ENCODE measurements at regions not wholly inside any gene's neighbourhood (a gene's known extent, or its start where the extent isn't known, plus 50 kb on each side); places are given as distances from the start of the nearest gene placed in this dataset.
A peak's percentile ranks its signal among the peaks of the same experiment; 100 is the strongest.

GRCh38 chr11:18878211-18878610 lies 61.0 kb downstream of the MRGPRX1 start:
- no peak for TF ChIP-seq CTCF (IDR thresholded peaks at IDR 0.05; ENCODE audit: low read depth, low read length, missing control alignments)
- no peak overlapping the region for H3K4me3 ChIP-seq (ENCODE audit: low read depth, low read length)
- DNase-seq (ENCODE audit: low read depth) = no peak

DNA sequence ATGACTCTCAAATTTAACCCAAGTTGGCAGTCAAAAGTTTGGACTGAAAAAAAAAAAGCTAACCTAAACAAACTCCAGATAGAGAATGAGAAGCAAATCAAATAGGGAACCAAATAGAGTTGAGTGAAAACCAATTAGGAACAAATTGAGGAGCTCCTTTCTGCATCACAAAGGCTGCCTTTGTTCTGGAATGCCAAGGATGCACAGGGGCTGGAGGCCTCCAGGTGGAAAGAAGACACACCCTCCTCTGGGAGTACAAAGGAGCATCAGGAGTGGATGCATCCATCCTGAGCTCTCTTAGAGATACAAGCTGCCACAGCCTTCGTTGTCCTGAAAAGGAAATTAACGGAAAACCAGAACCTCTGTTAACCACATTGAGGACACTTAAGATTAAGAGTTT lies 73.3 kb downstream of the MRGPRX1 start:
- H3K4me3 ChIP-seq (ENCODE audit: low read depth, low read length) = no peak overlapping the region
- TF ChIP-seq CTCF (IDR thresholded peaks at IDR 0.05; ENCODE audit: low read depth, low read length, missing control alignments) = no peak
- DNase-seq (ENCODE audit: low read depth) = no peak

DNA sequence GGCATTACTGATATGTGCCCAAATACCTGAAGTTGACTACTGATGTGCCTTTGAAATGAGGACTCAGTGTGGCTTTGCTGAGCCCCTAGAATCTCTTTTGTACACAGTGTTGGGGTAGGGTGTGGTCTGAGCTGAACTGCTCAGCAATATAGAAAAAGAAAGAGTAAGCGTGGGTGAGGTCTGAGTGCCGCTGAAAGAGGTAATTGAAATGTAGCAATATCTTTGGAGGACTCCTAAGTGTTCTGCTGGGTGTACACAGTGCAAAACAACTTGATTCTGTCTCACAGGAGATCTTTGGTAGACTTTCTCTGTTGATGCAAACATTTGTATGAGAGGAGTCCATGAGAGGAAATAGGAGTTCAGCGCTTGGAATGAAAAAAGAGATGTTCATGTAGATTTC lies 73.7 kb upstream of the PTPN5 start:
- no peak overlapping the region for H3K4me3 ChIP-seq (ENCODE audit: low read depth, low read length)
- no peak for DNase-seq (ENCODE audit: low read depth)
- no peak for TF ChIP-seq CTCF (IDR thresholded peaks at IDR 0.05; ENCODE audit: low read depth, low read length, missing control alignments)

DNA sequence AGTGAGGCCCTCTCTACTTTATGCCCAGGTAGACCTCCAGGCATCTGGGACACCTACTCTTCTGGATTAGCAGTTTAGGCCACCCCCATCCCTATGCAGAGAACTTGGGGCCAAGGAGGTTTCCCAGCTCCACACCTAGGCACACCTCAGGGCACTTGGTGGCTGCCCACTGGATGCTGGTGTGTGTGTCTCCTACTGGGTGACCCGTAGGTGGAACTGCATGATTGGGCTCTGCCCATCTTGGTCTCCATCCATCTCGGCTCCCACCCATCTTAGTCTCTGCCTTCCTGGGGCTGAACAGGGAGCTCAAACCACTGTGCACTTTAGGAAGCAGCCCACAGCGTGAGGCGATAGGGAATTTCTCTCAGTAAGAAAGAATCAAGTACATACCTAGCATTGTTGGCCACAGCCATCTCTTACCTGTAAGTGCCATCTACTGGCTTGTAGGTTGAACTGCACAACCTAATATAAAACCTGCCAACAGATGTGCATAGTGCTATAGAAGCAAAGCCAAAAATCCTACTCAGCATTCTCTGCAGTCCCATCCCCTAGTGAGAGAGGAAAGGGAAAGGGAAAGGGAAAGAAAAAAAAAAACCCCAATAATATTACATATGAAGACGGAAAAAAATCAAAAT lies 61.6 kb upstream of the PTPN5 start:
- TF ChIP-seq CTCF (IDR thresholded peaks at IDR 0.05; ENCODE audit: low read depth, low read length, missing control alignments) = peak; percentile 77
- H3K4me3 ChIP-seq (ENCODE audit: low read depth, low read length) = no peak overlapping the region
- DNase-seq (ENCODE audit: low read depth) = no peak

- no peak for TF ChIP-seq CTCF (IDR thresholded peaks at IDR 0.05; ENCODE audit: low read depth, low read length, missing control alignments)
- H3K4me3 ChIP-seq (ENCODE audit: low read depth, low read length) = no peak overlapping the region
- DNase-seq (ENCODE audit: low read depth) = no peak
Observed at GRCh38 chr11:18849406-18849805, 57.8 kb upstream of the PTPN5 start.

DNA sequence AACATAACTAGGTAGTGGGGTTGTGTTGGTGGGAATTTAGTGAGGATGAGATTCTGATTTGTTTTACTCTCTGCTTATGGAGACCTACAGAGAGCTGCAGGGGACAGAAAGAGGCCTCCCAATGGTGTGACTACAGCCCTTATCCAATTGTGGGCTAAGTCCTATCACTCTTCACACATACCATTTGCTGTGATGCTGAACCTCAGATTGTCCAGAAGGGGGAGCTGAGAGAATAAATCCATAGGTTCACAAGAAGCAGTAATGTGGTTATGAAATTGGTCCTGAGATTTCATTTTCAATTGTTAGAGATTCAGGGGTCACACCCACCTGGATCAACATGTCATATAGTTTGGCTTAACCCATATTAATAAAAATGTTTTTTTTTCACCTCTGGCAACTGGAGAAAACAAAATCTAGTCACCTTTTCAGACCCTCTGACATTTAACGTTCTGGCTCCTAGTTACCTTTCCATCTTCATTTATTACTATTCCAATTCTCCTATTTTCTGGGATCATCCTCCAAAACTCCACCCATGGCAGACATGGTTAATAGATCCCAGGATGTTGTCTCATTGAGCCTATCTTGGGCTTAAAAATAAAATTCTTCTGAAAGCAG lies 53.3 kb upstream of the PTPN5 start:
- peak; percentile 81 for TF ChIP-seq CTCF (IDR thresholded peaks at IDR 0.05; ENCODE audit: low read depth, low read length, missing control alignments)
- H3K4me3 ChIP-seq (ENCODE audit: low read depth, low read length) = no peak overlapping the region
- DNase-seq (ENCODE audit: low read depth) = no peak

Data from GM12864 (cell line).